ENCODE measurements at regions not wholly inside any gene's neighbourhood (a gene's known extent, or its start where the extent isn't known, plus 50 kb on each side); places are given as distances from the start of the nearest gene placed in this dataset.

GRCh38 chr20:52490711-52491430 is 299.3 kb upstream of the ZFP64 start:
- no peak for DNase-seq (ENCODE audit: low read depth)

GRCh38 chr20:52484438-52484837 is 292.9 kb upstream of the ZFP64 start:
- no peak for DNase-seq (ENCODE audit: low read depth)

- no peak for DNase-seq (ENCODE audit: low read depth)
These were observed 291.8 kb upstream of the ZFP64 start for GRCh38 chr20:52483382-52483781.

- DNase-seq (ENCODE audit: low read depth), result no peak
These were observed 290.5 kb upstream of the ZFP64 start for GRCh38 chr20:52482044-52482443.

GRCh38 chr20:52481443-52481842 is 289.9 kb upstream of the ZFP64 start:
- no peak for DNase-seq (ENCODE audit: low read depth)

- DNase-seq (ENCODE audit: low read depth), result no peak
These were observed 284.6 kb upstream of the ZFP64 start for GRCh38 chr20:52476074-52476750.

- no peak for DNase-seq (ENCODE audit: low read depth)
These were observed 281.6 kb upstream of the ZFP64 start for GRCh38 chr20:52473186-52473585.

- no peak for DNase-seq (ENCODE audit: low read depth)
These were observed 279.0 kb upstream of the ZFP64 start for GRCh38 chr20:52470561-52470960.

- DNase-seq (ENCODE audit: low read depth), result no peak
These were observed 277.5 kb upstream of the ZFP64 start for GRCh38 chr20:52469128-52469527.

- no peak for DNase-seq (ENCODE audit: low read depth)
These were observed 274.4 kb upstream of the ZFP64 start for GRCh38 chr20:52465991-52466390.

- DNase-seq (ENCODE audit: low read depth), result no peak
These were observed 270.0 kb upstream of the ZFP64 start for GRCh38 chr20:52461582-52461981.

- DNase-seq (ENCODE audit: low read depth), result no peak
These were observed 267.6 kb upstream of the ZFP64 start for GRCh38 chr20:52459150-52459549.

GRCh38 chr20:52457826-52458225 is 266.2 kb upstream of the ZFP64 start:
- DNase-seq (ENCODE audit: low read depth), result no peak

- no peak for DNase-seq (ENCODE audit: low read depth)
These were observed 263.1 kb upstream of the ZFP64 start for GRCh38 chr20:52454660-52455059.

- no peak for DNase-seq (ENCODE audit: low read depth)
These were observed 257.1 kb upstream of the ZFP64 start for GRCh38 chr20:52448513-52449232.

- DNase-seq (ENCODE audit: low read depth), result no peak
These were observed 255.6 kb upstream of the ZFP64 start for GRCh38 chr20:52447225-52447551.

- no peak for DNase-seq (ENCODE audit: low read depth)
These were observed 255.0 kb upstream of the ZFP64 start for GRCh38 chr20:52446421-52447224.

GRCh38 chr20:52444455-52444854 is 252.9 kb upstream of the ZFP64 start:
- no peak for DNase-seq (ENCODE audit: low read depth)

GRCh38 chr20:52443874-52444273 is 252.3 kb upstream of the ZFP64 start:
- no peak for DNase-seq (ENCODE audit: low read depth)

- DNase-seq (ENCODE audit: low read depth), result no peak
These were observed 250.1 kb upstream of the ZFP64 start for GRCh38 chr20:52441710-52442109.

GRCh38 chr20:52439375-52439774 is 247.8 kb upstream of the ZFP64 start:
- DNase-seq (ENCODE audit: low read depth), result no peak

- DNase-seq (ENCODE audit: low read depth), result no peak
These were observed 246.9 kb upstream of the ZFP64 start for GRCh38 chr20:52438326-52438963.
